ENCODE measurements at regions not wholly inside any gene's neighbourhood (a gene's known extent, or its start where the extent isn't known, plus 50 kb on each side); places are given as distances from the start of the nearest gene placed in this dataset.

- H3K36me3 ChIP-seq (ENCODE audit: control insufficient read depth, insufficient read depth, low read length) = no peaks in the 10 kb centered on the region
- no peak overlapping the region for H3K4me2 ChIP-seq (ENCODE audit: extremely low read depth, insufficient read depth, low read length)
- no peak for TF ChIP-seq EZH2 (IDR thresholded peaks at IDR 0.05; ENCODE audit: low read length, missing control alignments)
- TF ChIP-seq CTCF (conservative IDR thresholded peaks at IDR 0.05 in 1 of 2, IDR thresholded peaks at IDR 0.05 in 1 of 2; ENCODE audit: low read depth in 1 of 2, low read length in 2 of 2) = peak in 1 of 2 donors; percentile 70
- no peaks in the 10 kb centered on the region for H3K4me1 ChIP-seq (ENCODE audit: control insufficient read depth, extremely low read depth, insufficient read depth, low read length)
- H2AFZ ChIP-seq (ENCODE audit: low read length) = no peak overlapping the region
- H3K27me3 ChIP-seq (ENCODE audit: control insufficient read depth, insufficient read depth, low read length) = no peaks in the 10 kb centered on the region
- no peaks in the 10 kb centered on the region for H3K79me2 ChIP-seq (ENCODE audit: control insufficient read depth, insufficient read depth, low read length)
- H3K27ac ChIP-seq (ENCODE audit: insufficient read depth, low read length) = no peak overlapping the region
- H3K4me3 ChIP-seq (replicated peaks in 1 of 4; ENCODE audit: control extremely low read depth in 1 of 4, insufficient read depth in 1 of 4, low read depth in 3 of 4, low read length in 4 of 4) = no peak overlapping the region
- no peak overlapping the region for H3K9ac ChIP-seq (ENCODE audit: insufficient read depth, low read length)
- no peaks in the 10 kb centered on the region for H4K20me1 ChIP-seq (ENCODE audit: control insufficient read depth, extremely low read depth, insufficient read depth, low read length)
- DNase-seq (ENCODE audit: low read depth in 2 of 2) = peak in 1 of 2 donors; percentile 81
- no peaks in the 10 kb centered on the region for H3K9me3 ChIP-seq (ENCODE audit: control insufficient read depth, insufficient read depth, low read depth, low read length)
Observed at GRCh38 chr4:31692399-31692940, 972.3 kb downstream of the PCDH7 start.

GRCh38 chr4:31701256-31701655 is 981.1 kb downstream of the PCDH7 start:
- Histone ChIP-seq H3K9me3 (ENCODE audit: control insufficient read depth, insufficient read depth, low read depth, low read length) (no peaks in the 10 kb centered on the region), H3K36me3 (ENCODE audit: control insufficient read depth, insufficient read depth, low read length) (no peaks in the 10 kb centered on the region), H3K27ac (ENCODE audit: insufficient read depth, low read length) (no peak overlapping the region), H3K4me3 (replicated peaks in 1 of 4; ENCODE audit: control extremely low read depth in 1 of 4, insufficient read depth in 1 of 4, low read depth in 3 of 4, low read length in 4 of 4) (no peak overlapping the region), H3K4me1 (ENCODE audit: control insufficient read depth, extremely low read depth, insufficient read depth, low read length) (no peaks in the 10 kb centered on the region), H3K27me3 (ENCODE audit: control insufficient read depth, insufficient read depth, low read length) (no peaks in the 10 kb centered on the region), H4K20me1 (ENCODE audit: control insufficient read depth, extremely low read depth, insufficient read depth, low read length) (no peaks in the 10 kb centered on the region), H3K9ac (ENCODE audit: insufficient read depth, low read length) (no peak overlapping the region), H3K79me2 (ENCODE audit: control insufficient read depth, insufficient read depth, low read length) (no peaks in the 10 kb centered on the region), H3K4me2 (ENCODE audit: extremely low read depth, insufficient read depth, low read length) (no peak overlapping the region), H2AFZ (ENCODE audit: low read length) (no peak overlapping the region)
- TF ChIP-seq CTCF (conservative IDR thresholded peaks at IDR 0.05 in 1 of 2, IDR thresholded peaks at IDR 0.05 in 1 of 2; ENCODE audit: low read depth in 1 of 2, low read length in 2 of 2) (no peak), EZH2 (IDR thresholded peaks at IDR 0.05; ENCODE audit: low read length, missing control alignments) (no peak)
- no peak for DNase-seq (ENCODE audit: low read depth in 2 of 2)

GRCh38 chr4:31702326-31702725 is 982.2 kb downstream of the PCDH7 start:
- no peaks in the 10 kb centered on the region for H3K27me3 ChIP-seq (ENCODE audit: control insufficient read depth, insufficient read depth, low read length)
- H3K27ac ChIP-seq (ENCODE audit: insufficient read depth, low read length) = no peak overlapping the region
- H2AFZ ChIP-seq (ENCODE audit: low read length) = no peak overlapping the region
- H3K79me2 ChIP-seq (ENCODE audit: control insufficient read depth, insufficient read depth, low read length) = no peaks in the 10 kb centered on the region
- H3K4me1 ChIP-seq (ENCODE audit: control insufficient read depth, extremely low read depth, insufficient read depth, low read length) = no peaks in the 10 kb centered on the region
- H3K9ac ChIP-seq (ENCODE audit: insufficient read depth, low read length) = no peak overlapping the region
- H3K4me3 ChIP-seq (replicated peaks in 1 of 4; ENCODE audit: control extremely low read depth in 1 of 4, insufficient read depth in 1 of 4, low read depth in 3 of 4, low read length in 4 of 4) = no peak overlapping the region
- peak in 1 of 2 donors; percentile 27 for DNase-seq (ENCODE audit: low read depth in 2 of 2)
- TF ChIP-seq EZH2 (IDR thresholded peaks at IDR 0.05; ENCODE audit: low read length, missing control alignments) (no peak), CTCF (conservative IDR thresholded peaks at IDR 0.05 in 1 of 2, IDR thresholded peaks at IDR 0.05 in 1 of 2; ENCODE audit: low read depth in 1 of 2, low read length in 2 of 2) (no peak)
- no peaks in the 10 kb centered on the region for H3K36me3 ChIP-seq (ENCODE audit: control insufficient read depth, insufficient read depth, low read length)
- H3K9me3 ChIP-seq (ENCODE audit: control insufficient read depth, insufficient read depth, low read depth, low read length) = no peaks in the 10 kb centered on the region
- H3K4me2 ChIP-seq (ENCODE audit: extremely low read depth, insufficient read depth, low read length) = no peak overlapping the region
- H4K20me1 ChIP-seq (ENCODE audit: control insufficient read depth, extremely low read depth, insufficient read depth, low read length) = no peaks in the 10 kb centered on the region

Measured in fibroblast of lung (primary cell).